Keratinocyte (primary cell): ENCODE measurements at regions not wholly inside any gene's neighbourhood (a gene's known extent, or its start where the extent isn't known, plus 50 kb on each side); places are given as distances from the start of the nearest gene placed in this dataset.

Source experiments
- CTCF ChIP-seq, 3 experiments: IDR thresholded peaks in 1 of 3; conservative IDR thresholded peaks in 1 of 3; optimal IDR thresholded peaks in 1 of 3; 2 replicates in 2 of 3; 3 replicates in 1 of 3; pipeline versions ENCODE3 to v1.5.1; 2011; ENCODE audit warnings: low read length in 3 of 3, mild to moderate bottlenecking in 3 of 3, moderate library complexity in 2 of 3, control low read depth in 1 of 3, inconsistent platforms in 1 of 3; ENCODE audit not compliant: insufficient read depth in 2 of 3; ENCODE audit errors: extremely low read depth in 1 of 3
- EZH2 ChIP-seq: IDR thresholded peaks from one replicate; pipeline ENCODE4 v1.6.1; 2012; ENCODE audit warnings: inconsistent platforms, mild to moderate bottlenecking, low read length, moderate library complexity

GRCh38 chr4:184929476-184929875 lies 88.8 kb upstream of the HELT start:
- TF ChIP-seq CTCF (optimal IDR thresholded peaks at IDR 0.05 in 1 of 3, IDR thresholded peaks at IDR 0.05 in 1 of 3, conservative IDR thresholded peaks at IDR 0.05 in 1 of 3; ENCODE audit: extremely low read depth in 1 of 3, insufficient read depth in 2 of 3, low read length in 3 of 3) (no peak), EZH2 (no peak)
